RPMI8226 (cell line): ENCODE measurements at regions not wholly inside any gene's neighbourhood (a gene's known extent, or its start where the extent isn't known, plus 50 kb on each side); places are given as distances from the start of the nearest gene placed in this dataset.
"Not testable (repeated sequence)": the region's sequence is repeated elsewhere in the genome, so short reads cannot be mapped to it uniquely, and the experiment has no call there.

Source experiments
- DNase-seq: peaks from one replicate; pipeline ENCODE4 v3.0.0-alpha.2; 2015

DNA sequence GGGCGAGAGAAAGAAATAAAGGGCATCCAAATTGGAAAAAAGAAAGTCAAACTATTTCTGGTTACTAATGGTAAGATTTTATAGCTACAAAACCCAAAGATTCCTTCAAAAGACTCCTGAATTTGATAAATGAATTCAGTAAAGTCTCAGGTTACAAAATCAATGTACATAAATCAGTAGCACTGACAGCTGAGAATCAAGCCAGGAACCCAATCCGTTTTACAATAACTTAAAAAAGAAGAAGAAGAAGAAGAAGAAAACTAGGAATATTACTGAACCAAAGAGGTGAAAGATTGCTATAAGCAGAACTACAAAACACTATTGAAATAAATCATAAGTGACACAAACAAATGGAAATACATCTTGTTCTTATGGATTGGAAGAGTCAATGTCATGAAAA, 291.5 kb upstream of the GULP1 start:
- no peak for DNase-seq

DNA sequence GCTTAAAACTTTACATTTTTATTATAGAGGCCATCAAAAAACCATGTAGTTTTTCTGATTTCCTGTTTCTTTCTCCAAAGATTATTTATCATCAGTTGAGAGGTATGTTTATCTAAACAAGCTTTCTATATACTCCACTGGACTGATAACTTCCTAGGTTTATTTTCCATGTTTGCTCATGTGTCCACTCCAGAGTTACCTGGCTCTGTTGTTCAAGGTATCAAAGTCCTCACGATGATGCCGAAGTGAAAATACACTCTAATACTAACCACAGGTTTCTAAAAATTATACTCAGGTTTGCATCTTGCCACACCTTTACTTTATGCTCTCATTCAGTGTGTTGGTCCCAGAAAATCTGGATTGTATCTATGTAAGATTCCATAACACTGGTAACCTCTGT, 287.9 kb upstream of the GULP1 start:
- no peak for DNase-seq

DNA sequence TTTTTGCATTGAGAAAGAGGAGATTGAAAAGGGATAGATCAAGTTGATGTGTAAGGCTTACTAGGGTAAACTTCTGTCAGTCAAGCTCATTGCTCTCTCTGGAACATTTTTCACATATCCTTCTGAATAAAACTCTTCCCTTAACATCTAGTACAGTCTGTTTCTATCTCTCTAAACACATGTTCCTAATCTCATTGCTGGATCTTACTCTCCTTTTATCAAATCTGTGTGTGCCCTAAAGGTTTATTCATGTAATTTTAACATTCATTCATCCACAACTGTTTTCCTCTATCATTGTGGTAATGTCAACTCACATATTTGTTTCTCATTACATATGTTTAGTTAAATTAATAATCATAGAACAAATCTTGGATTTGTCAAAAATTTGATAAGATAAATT, 277.9 kb upstream of the GULP1 start:
- DNase-seq: no peak

DNA sequence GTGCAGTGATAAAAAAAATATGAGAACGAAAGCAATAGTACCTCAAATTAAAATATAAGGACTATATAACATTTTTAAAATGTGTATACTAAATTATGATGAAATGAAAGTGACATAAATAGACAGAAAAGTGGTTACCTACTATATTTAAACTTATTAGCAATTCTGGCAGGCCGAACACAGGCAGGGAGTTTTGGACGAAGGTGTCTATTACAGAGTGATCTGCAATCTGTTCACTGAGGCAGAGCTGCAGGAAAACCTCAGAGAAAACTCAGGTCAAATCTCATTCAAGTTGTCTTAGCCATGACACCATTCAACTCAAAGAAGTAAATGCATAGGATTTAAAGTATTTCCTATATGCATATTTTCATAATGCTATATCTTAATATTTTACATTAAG, 274.8 kb upstream of the GULP1 start:
- no peak for DNase-seq

DNA sequence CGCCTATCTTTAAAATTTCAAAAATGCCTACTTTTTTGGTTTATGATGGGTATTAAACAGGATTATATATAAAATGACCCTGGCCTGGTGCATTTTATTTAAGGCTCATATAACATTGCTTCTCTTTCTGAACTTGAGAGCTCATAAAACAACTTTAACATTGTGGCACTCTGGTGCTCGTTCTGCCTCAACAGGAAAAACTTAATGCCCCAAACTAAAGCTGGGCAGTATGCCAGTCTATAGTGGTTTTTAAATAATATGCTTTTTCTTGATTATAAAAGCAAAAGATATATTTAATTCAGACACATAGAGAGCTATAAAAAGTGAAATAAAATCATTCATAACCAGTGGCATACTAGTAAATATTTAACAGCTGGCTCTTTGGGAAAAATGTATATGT, 269.3 kb upstream of the GULP1 start:
- no peak for DNase-seq

DNA sequence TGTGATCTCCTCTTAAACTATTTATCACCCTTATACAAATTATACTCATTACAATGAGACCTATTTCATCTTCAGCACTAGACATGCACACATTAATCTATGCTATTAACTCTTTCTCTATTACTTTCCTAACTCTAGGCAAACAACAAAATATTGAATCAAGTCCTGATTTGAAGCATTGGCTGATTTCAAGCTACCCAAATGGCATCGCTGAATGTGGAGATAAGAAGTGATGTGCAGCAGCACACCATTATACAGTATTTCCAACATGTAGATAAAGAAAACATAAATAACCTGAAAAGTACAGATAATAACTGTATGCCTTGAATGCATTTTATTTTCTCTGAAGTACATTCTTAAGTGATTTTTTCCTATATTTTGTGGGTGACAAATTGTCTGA, 268.6 kb upstream of the GULP1 start:
- no peak for DNase-seq

DNA sequence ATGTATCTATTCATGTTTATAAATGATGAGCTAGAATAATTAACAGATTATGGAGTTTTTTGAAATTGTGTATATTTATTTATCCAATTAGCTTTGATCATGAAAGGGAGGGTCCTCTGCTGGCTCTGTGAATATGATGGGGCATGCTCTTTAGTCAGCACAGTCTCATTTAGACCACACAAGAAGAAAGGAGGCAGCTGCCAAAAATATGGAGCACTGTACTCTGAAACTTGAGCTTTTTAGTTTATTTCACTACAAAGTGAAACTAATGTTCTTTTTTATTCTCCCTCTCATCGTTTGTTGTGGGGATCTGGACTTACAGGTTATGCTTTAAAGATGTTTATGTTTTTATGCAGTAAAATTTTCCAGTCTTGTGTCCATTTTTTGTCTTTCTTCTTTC, 266.9 kb upstream of the GULP1 start:
- no peak for DNase-seq

DNA sequence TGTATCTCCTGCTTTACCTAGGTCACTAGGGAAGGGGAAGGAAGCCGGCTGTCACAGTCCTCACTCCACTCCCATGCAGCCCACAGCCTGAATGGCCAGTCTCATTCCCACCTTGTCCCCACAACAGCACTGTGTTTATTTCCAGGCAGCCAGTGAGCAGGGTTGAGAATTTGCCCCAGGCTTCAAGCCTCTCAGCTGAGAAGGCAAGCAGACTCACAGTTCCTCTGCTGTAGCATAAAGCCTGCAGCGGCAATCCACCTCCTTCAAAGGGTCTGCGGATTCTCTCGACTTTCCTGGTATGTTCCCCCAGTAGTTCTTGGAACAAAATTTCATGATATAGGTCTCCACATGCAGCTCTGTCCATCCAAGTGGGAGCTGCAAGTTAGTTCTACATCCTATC, 262.9 kb upstream of the GULP1 start:
- no peak for DNase-seq

DNA sequence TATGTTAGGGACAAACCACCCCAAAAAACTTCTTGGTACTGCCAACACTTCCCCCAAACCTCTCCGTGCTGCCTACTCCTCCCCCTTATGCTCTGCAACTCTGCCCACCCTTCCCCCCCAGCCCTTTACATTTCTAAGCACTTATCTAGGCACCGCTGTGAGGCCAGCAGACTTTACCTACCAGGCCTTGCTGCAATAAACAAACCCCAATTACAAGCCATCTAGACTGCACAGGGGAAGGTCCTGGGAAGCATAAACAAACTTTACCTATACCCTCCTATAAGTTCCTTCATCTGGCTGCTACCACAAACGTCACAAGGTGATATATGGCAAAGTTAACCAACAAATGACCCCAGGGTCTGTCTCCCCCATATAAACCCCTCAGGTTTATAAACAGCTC, 259.4 kb upstream of the GULP1 start:
- DNase-seq: no peak

DNA sequence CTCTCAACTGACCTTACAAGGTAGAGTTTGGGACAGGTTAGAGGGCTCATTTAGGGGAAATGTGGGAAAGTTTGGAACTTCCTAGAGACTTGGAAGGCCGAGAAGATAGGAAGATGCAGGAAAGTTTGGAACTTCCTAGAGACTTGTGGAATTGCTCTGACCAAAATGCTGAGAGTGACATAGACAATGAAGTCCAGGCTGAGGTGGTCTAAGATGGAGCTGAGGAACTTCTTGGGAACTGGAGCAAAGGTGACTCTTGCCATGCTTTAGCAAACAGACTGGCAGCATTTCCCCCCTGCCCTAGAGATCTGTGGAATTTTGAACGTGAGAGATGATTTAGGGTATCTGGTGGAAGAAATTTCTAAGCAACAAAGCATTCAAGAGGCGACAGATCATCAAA, 258.9 kb upstream of the GULP1 start:
- DNase-seq: no peak

DNA sequence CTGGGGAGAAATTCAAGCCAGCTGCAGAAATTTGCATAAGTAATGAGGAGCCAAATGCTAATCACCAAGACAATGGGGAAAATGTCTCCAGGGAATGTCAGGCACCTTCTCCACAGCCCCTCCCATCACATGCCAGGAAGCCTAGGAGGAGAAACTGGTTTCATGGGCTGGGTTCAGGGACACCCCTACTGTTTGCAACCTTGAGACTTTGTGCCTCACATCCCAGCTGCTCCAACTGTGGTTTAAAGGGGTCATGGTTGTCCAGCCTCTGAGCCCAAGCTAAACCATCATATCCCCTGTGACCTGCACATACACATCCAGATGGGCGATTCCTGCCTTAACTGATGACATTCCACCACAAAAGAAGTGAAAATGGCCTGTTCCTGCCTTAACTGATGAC, 258.4 kb upstream of the GULP1 start:
- not testable (repeated sequence) for DNase-seq

DNA sequence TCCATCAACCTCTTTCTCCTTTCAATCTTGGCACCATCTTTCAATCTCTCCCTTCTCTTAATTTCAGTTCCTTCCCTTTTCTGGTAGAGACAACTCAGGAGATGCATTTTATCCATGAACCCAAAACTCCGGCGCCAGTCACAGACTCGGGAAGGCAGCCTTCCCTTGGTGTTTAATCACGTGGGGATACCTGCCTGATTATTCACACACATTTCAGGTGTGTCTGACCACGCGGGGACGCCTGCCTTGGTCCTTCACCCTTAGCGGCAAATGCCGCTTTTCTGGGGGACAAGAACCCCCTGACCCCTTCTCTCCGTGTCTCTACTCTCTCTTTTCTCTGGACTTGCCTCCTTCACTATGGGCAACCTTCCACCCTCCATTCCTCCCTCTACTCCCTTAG, 257.6 kb upstream of the GULP1 start:
- DNase-seq: not testable (repeated sequence)

DNA sequence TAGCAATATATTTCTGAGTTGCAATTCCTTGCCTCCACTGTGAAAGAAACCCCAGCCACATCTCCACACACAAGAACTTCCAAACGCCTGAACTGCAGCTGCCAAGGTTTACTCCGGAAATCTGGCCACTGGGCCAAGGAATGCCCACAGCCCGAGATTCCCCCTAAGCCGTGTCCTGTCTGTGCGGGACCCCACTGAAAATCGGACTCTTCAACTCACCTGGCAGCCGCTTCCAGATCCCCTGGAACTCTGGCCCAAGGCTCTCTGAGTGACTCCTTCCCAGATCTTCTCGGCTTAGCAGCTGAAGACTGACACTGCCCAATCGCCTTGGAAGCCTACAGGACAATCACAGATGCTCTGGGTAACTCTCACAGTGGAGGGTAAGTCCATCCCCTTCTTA, 256.3 kb upstream of the GULP1 start:
- not testable (repeated sequence) for DNase-seq

DNA sequence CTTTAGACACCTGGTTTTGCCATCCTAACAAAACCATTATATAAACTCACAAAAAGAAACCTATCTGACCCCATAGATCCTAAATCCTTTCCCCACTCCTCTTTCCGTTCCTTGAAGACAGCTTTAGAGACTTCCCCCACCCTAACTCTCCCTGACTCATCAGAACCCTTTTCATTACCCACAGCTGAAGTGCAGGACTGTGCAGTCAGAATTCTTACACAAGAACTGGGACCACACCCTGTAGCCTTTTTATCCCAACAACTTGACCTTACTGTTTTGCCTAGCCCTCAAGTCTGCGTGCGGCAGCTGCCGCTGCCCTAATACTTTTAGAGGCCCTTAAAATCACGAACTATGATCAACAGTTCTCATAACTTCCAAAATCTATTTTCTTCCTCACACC, 254.9 kb upstream of the GULP1 start:
- DNase-seq: not testable (repeated sequence)

DNA sequence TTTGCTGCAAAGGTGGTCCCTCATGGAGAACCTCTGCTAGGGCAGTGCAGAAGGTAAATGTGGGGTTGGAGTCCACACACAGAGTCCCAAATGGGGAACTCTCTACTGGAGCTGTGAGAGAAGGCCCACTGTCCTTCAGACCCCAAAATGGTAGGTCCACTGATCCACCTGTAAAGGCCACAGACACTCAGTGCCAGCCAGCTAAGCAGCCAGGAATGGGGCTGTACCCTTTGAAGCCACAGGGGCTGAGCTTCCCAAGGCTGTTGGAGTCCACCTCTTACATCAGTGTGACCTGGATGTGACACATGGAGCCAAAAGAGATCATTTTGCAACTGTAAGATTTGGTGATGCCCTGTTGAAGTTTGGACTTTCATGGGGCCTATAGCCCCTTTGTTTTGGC, 252.4 kb upstream of the GULP1 start:
- no peak for DNase-seq

DNA sequence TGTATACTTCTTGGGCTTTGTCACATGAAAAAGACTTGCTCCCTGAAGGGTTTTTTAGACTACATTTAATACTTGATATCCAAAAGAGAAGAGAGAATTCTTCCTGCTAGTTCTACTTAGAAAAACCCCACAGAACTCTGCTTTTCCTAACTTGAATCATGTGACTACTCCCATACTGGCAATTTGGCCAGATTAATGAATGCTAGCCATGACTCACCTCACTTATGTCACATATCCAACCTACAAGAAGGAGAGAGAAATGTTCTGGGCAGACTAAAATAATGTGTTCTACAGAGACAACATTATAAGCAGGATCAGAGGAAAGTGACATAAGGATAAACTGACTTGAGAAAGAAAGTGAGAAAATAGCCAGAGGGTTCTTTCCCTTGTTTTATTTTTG, 249.3 kb upstream of the GULP1 start:
- DNase-seq: no peak

DNA sequence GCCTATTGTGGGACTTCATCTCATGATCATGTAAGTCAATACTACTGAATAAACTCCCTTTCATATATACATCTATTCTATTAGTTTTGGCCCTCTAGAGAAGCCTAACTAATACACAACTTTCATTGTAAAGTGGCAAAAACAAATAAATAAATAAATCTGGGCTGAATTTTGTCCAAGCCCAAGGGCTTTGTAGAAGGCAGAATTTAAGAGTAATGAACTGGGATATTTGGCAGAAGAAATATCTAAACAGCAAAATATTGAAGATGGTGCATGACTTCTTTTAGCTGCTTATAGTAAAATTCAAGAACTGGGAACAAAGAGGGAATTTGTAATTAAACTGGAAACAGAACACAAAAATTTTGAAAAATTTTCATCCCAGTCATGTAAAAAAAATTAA, 246.7 kb upstream of the GULP1 start:
- no peak for DNase-seq

DNA sequence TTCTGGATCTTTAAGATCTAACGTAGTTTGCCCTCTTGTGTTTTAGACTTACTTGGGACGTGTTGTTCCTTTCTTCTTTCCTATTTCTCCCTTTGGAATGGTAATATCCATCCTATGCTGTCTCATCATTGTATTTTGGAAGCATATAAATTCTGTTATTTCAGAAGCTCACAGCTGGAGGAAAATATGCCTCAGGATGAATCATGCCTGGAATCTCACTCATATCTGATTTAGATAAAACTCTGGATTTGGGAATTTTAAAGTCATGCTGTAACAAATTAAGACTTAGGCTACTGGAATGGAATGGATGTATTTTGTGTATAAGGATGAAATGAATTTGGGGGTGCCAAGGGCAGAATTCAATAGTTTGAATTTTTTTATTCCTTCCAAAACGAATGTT, 245.2 kb upstream of the GULP1 start:
- DNase-seq: no peak

DNA sequence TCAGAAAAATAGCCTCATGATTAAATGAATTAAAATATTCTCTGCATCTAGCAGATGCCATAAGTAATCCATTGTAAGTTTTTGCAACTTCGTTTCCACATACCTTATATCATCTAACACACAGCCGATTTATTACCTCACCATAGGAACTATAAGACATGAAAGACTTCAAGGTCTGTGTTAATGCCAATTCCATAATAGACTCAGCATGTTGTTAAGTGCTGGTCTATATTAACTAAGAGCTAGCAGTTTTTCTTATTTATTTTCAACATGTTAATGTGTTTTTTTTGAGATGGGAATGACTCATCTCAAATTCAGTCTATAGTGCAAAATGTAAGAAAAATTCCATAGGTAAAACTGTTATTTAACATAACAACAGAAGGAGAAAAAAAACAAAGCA, 243.9 kb upstream of the GULP1 start:
- DNase-seq: no peak

DNA sequence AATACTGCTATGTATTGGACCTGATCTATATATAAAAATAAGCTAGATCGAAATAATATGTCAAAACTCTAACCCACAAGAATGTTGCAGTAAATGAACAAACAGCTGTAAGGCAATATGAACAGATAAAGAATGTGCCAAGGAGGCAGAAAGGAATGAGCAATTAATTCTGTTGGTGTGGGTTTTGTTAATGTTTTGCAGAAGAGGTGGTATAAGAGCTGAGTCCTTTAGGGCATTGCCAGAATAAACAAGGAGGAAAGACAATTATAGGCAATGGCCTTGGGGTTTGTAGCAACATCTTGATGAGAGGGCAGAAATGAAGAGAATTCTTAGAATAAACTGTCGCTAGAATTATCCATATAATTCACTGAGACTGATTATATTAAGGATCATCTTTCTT, 240.9 kb upstream of the GULP1 start:
- no peak for DNase-seq

DNA sequence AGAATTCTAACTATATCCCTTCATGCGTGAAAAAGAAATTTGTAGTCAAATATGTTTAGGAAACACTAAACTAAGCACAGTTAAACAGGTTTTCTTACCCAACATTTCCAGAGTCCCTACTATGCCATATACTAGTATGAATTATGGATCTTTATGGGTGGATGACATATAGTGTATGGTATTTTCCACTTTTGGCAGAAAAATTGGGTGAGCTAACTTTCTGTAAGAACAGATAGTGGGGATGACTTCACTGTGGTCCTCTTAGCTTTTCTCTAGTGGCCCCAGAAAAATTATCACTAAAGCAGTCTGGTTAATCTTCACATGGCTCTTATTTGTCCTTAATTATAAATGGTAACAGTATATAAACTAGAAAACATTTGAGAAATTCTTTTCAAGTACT, 240.0 kb upstream of the GULP1 start:
- DNase-seq: no peak

DNA sequence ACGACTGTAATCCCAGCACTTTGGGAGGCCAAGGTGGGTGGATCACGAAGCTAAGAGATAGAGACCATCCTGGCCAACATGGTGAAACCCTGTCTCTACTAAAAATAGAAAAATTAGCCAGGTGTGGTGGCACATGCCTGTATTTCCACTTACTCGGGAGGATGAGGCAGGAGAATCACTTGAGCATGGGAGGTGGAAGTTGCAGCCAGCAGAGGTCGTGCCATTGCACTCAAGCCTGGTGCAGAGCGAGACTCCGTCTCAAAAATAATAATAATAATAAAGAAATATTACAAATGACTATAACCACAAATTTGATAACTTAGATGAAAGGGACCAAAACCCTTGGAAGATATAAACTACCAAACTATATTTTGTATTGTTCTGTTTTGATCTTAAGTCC, 226.3 kb upstream of the GULP1 start:
- DNase-seq: no peak

DNA sequence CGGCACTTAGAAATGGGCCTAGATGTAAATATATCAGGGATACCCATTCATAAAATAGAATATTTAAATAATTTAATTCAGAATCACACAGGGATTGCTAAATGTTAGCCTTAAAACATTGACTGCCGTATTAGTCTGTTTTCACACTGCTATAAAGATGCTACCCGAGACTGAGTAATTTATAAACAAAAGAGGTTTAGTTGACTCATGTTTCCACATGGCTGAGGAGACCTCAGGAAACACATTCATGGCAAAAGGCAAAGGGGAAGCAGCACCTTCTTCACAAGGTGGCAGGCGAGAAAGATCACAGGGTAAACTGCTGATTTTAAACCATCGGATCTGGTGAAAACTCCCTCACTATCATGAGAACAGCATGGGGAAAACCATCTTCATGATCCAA, 223.6 kb upstream of the GULP1 start:
- DNase-seq: no peak

DNA sequence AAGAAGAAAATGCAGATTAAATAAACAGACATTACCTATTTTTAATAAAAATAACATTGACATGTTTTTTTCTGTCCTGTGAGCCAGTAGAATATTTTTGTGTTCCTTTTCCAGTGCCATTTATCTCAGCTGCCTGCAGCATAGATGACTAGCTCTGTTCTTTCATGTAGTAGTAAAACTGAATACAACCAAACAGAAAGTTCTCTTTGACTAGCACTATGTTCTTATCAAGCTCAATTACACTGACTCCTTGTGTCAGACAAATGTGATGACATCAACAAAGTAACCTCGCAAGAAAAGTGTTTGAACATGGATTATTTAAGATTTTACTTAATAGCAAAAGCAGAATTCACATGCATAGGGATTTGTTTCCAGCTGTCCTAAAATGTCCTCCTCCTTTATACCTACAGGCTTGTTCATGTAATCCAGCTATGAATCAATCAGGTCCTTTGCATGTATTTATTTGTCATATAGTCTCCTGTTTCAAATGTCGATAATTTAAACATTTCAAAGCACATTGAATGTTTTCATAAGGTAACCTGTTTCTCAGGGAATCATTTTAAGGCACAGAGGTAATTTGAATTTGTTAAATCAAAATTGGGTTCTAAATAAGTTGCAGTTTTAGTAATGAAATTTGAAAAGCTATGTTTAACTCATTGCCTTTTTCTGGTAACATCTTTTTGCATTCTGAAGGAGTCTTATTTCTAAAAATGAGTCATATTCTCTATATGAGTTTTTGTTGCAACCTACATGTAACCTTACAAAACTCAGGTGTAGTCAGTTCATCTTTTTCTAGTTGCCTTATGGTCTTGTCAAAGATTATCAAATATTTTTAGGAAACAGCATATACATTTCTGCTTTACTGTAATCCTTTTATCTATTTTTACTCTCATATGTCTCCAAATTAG, 215.3 kb upstream of the GULP1 start:
- DNase-seq: no peak

DNA sequence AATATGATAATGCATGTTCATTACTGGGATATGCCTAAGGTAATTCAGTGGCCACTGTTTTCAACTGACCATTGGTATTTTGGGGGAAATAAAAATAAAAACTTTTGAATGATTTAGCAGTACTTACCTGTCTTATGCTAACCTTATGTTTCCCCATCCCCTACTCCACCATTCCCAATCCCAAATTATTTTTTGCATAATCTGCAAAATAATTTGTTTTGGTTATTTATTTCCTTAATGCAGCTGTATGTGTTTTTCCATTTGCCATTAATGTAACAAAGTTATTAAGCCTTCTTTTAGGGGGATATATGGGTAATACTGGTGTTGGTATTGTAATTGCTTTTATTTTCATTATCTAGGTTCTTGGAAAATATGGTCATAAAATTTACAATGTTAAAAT, 213.9 kb upstream of the GULP1 start:
- DNase-seq: no peak
